HG03432 (cell line): ENCODE measurements at regions not wholly inside any gene's neighbourhood (a gene's known extent, or its start where the extent isn't known, plus 50 kb on each side); places are given as distances from the start of the nearest gene placed in this dataset.
A peak's percentile ranks its signal among the peaks of the same experiment; 100 is the strongest.

ENCODE experiments used
- ATAC-seq: cut with Tn5 transposase; IDR thresholded peaks from one replicate; pipeline ENCODE4 v1.9.1; 2021; ENCODE audit warnings: mild to moderate bottlenecking, moderate library complexity; ENCODE audit not compliant: unreplicated experiment

DNA sequence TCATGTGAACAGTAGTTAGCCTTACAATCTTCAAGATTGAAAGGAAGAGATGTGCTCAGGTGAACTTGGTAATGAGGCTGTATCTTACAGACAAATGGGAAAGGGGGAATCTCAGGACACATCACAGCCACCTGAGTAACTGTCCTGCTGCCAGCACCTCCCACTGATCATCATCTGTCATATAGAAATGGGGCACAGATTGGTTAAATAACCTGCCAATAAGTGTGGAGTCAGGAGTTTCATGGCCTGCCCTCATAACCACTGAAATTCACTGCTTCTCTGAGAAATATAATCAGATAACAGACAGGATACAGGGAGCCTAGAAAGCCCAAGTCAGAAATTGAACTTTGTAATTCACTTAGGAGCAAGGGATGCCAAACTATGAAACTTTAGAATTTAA, 64.9 kb upstream of the TAS2R16 start:
- ATAC-seq = no peak

DNA sequence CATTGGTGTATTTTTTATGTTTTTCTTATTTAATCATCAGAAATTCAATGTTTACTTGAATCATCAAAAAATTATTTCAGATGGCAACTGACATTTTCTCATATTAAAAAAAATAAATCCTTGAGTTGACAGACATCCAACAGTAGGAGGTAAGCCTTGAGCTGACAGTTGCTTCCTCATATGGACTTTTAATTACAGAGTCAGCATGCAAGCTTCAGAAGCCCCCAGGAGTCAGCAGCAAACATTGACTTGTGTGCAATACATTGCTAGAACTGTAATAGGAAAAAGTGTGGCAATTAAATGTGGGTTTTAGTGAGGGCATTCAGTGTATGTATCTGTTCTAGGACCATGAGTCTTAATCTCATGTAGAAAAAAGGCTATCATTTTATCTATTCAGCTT, 62.4 kb upstream of the TAS2R16 start:
- ATAC-seq = no peak

DNA sequence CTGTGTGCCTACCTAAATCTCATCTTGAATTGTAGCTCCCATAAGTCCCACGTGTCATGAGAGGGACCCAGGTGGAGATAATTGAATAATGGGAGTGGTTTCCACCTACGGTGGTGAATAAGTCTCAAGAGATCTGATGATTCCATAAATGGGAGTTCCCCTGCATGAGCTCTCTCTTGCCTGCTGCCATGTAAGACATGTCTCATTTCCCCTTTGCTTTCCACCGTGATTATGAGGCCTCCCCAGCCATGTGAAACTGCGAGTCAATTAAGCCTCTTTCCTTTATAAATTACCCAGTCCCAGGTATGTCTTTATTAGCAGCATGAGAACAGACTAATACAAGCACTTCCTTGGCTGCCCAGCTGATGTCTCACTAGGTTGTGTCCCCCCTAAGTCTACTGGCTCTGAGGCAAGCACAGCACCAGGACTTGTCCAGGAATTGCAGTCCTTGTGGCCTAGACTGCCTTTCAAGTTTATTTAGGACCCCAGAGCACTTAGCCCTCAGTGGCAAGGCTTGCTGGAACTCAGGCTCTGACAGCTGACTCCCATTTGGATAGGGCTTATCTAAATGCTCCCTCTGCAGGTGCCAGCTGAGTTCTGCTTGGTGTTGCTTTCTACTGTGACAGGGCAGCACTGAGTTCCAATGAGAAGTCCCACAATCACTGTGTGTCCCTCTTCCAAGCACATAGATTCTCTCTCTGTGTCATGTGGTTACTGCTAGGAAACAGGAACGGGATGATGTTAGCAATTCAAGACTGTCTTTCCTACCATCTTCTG, 59.0 kb upstream of the TAS2R16 start:
- ATAC-seq = peak; percentile 53

DNA sequence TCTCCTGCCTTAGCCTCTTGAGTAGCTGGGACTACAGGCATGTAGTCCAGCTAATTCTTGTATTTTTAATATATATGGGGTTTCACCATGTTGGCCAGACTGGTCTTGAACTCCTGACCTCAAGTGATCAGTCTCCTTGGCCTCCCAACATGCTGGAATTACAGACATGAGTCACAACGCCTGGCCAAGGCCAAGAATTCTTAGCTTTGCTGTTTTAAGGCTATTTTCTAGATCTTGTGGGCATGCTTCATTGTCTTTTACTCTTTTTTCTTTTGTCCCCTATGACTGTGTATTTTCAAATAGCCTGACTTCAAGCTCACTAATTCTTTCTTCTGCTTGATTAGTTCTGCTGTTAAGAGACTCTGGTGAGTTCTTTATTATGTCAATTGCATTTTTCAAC, 56.4 kb upstream of the TAS2R16 start:
- ATAC-seq = no peak

DNA sequence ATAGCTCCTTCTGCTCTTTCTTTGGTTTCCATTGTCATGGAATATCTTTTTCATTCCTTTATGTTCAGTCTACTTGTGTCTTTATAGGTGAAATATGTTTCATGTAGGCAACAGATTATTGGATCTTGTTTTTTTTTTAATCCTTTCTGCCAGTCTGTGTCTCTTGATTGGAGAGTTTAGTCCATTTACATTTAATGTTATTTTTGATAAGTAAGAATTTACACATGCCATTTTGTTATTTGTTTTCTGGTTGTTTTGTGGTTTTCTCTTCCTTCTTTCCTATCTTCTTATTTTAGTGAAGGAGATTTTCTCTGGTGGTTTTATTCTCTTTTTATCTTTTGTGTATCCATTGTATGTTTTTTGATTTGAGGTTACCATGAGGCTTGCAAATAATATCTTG, 52.5 kb upstream of the TAS2R16 start:
- ATAC-seq = no peak
